ENCODE measurements at regions not wholly inside any gene's neighbourhood (a gene's known extent, or its start where the extent isn't known, plus 50 kb on each side); places are given as distances from the start of the nearest gene placed in this dataset.

DNA sequence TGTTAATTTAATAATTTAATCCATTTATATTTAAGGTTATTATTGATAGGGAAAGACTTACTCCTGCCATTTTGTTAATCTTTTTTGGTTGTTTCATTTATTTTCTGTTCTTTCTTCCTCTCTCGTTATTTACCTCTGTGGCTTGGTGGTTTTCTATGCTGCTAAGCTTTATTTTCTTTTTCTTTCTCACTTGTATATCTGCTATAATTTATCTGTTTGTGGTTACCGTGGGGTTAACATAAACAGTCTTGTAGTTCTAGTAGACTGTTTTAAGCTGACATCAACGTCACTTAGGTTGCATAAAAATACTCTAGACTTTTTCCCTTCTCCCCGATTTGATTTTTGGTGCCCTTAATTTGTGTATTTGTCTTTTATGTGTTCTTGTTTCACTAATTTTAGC lies 381.3 kb upstream of the SPTLC3 start:
- Histone ChIP-seq H3K4me3 (no peak overlapping the region), H3K27ac (no peak overlapping the region)
- DNase-seq (ENCODE audit: low spot score): no peak
- TF ChIP-seq, protein P1, sequence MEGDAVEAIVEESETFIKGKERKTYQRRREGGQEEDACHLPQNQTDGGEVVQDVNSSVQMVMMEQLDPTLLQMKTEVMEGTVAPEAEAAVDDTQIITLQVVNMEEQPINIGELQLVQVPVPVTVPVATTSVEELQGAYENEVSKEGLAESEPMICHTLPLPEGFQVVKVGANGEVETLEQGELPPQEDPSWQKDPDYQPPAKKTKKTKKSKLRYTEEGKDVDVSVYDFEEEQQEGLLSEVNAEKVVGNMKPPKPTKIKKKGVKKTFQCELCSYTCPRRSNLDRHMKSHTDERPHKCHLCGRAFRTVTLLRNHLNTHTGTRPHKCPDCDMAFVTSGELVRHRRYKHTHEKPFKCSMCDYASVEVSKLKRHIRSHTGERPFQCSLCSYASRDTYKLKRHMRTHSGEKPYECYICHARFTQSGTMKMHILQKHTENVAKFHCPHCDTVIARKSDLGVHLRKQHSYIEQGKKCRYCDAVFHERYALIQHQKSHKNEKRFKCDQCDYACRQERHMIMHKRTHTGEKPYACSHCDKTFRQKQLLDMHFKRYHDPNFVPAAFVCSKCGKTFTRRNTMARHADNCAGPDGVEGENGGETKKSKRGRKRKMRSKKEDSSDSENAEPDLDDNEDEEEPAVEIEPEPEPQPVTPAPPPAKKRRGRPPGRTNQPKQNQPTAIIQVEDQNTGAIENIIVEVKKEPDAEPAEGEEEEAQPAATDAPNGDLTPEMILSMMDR (IDR thresholded peaks at IDR 0.05): no peak

GRCh38 chr20:12638633-12639312 lies 370.0 kb upstream of the SPTLC3 start:
- no peak for DNase-seq (ENCODE audit: low spot score)
- no peak overlapping the region for H3K27ac ChIP-seq
- TF ChIP-seq, protein P1 (IDR thresholded peaks at IDR 0.05): no peak
- no peak overlapping the region for H3K4me3 ChIP-seq

GRCh38 chr20:12640251-12640650 lies 368.5 kb upstream of the SPTLC3 start:
- TF ChIP-seq, protein P1 (IDR thresholded peaks at IDR 0.05): no peak
- no peak overlapping the region for H3K27ac ChIP-seq
- H3K4me3 ChIP-seq: no peak overlapping the region
- no peak for DNase-seq (ENCODE audit: low spot score)

DNA sequence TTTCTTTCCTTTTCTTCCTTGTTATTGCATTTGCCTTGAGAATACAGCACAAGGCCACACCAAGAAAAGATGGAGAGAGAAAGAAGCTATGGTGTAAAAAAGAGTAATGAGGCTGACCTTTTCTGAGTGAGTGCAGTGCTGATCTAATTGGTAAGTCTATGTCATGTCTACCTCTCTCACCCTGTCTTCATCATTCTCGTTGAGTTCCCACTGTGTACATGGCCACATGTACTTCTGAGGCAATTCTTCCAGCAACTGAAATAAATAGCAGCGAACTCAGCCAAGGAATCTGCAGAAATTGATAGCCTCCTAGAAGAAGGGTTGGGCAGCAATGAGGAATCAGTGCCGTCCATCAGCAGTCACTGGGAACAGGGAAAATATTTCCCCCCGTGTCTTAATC lies 367.2 kb upstream of the SPTLC3 start:
- TF ChIP-seq, protein P1 (IDR thresholded peaks at IDR 0.05): no peak
- H3K27ac ChIP-seq: no peak overlapping the region
- DNase-seq (ENCODE audit: low spot score): no peak
- no peak overlapping the region for H3K4me3 ChIP-seq

GRCh38 chr20:12644461-12644860 lies 364.3 kb upstream of the SPTLC3 start:
- DNase-seq (ENCODE audit: low spot score): no peak
- no peak overlapping the region for H3K27ac ChIP-seq
- no peak overlapping the region for H3K4me3 ChIP-seq
- TF ChIP-seq, protein P1 (IDR thresholded peaks at IDR 0.05): no peak

DNA sequence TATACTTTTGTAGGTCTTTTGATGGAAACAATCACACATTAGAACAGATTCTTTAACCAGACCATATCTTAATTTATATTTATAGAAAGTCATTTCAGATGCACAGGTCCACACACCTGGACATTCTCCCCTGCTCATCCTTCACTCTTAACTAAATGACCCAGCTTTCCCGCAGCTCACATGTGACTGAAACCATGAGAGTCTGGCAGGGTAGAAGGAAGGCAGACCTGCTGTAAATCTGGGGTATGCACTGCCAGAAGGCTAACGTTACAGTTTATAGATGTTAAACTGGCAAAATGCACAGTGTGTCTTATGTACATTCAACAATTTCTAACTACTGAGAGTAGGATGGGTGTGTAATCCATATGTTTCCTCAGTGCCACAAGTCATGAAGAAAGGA lies 359.5 kb upstream of the SPTLC3 start:
- DNase-seq (ENCODE audit: low spot score): no peak
- no peak overlapping the region for H3K27ac ChIP-seq
- H3K4me3 ChIP-seq: no peak overlapping the region
- TF ChIP-seq, protein P1 (IDR thresholded peaks at IDR 0.05): no peak

DNA sequence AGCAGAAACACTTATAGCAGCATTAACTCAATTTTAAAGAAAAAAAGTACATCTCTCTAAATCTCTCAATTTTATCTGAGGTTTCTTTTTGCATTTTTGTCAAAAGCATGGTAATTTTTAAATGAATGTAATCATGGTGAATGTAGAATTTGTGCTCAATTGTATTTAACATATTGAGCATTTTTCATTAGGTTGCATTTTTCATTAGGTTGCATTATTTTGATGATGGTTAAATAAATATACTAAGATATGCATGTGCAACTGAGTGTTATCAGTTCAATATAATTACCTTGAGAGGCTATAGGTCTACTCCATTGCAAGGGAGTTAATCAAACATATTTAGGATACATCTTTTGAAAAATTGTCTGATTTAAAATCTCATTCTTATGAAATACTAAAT lies 355.1 kb upstream of the SPTLC3 start:
- Histone ChIP-seq H3K27ac (no peak overlapping the region), H3K4me3 (no peak overlapping the region)
- no peak for DNase-seq (ENCODE audit: low spot score)
- TF ChIP-seq, protein P1 (IDR thresholded peaks at IDR 0.05): no peak
